Activated T-helper 2 cell treated with anti-CD3 and anti-CD28 coated beads, Interferon-gamma antibody, Interleukin-2, Interleukin-4, amounts not matched to agents 10 μg/mL and 5 μg/mL and 100 μg/mL, durations not matched to agents 14 hours and 24 hours and 36 hours (primary cell): ENCODE measurements at regions not wholly inside any gene's neighbourhood (a gene's known extent, or its start where the extent isn't known, plus 50 kb on each side); places are given as distances from the start of the nearest gene placed in this dataset.
"Not testable (repeated sequence)": the region's sequence is repeated elsewhere in the genome, so short reads cannot be mapped to it uniquely, and the experiment has no call there.

Source experiments
- DNase-seq: peaks from one replicate; pipeline ENCODE4 v3.0.0; 2021; ENCODE audit warnings: low spot score
- H3K27ac Mint-ChIP-seq: one replicate; pipeline ENCODE4 v1.8.0; 2021; ENCODE audit warnings: mixed read lengths
- H3K27me3 Mint-ChIP-seq: one replicate; pipeline ENCODE4 v1.8.0; 2021; ENCODE audit warnings: low read depth, mixed read lengths
- H3K36me3 Mint-ChIP-seq: one replicate; pipeline ENCODE4 v1.8.0; 2021; ENCODE audit warnings: low read depth, mixed read lengths
- H3K4me1 Mint-ChIP-seq: one replicate; pipeline ENCODE4 v1.8.0; 2021; ENCODE audit warnings: low read depth, mixed read lengths
- H3K4me3 Mint-ChIP-seq: one replicate; pipeline ENCODE4 v1.8.0; 2021; ENCODE audit warnings: low read depth, mild to moderate bottlenecking, moderate library complexity, mixed read lengths
- H3K9me3 Mint-ChIP-seq: one replicate; pipeline ENCODE4 v1.8.0; 2021; ENCODE audit warnings: mixed read lengths
- intact Hi-C: fragments of 100-400 bp; cut with micrococcal nuclease; formaldehyde crosslinking; loops from one replicate; pipeline ENCODE4 v1.15.1; 2023

- DNase-seq: no peak
- Mint-ChIP-seq H3K27me3 (no peaks in the 10 kb centered on the region), H3K4me3 (no peak overlapping the region), H3K36me3 (no peaks in the 10 kb centered on the region), H3K9me3 (no peaks in the 10 kb centered on the region), H3K27ac (no peak overlapping the region), H3K4me1 (no peaks in the 10 kb centered on the region)
- intact Hi-C loops: no loop called here
Observed at GRCh38 chr1:4075436-4076225, 175.6 kb upstream of the C1orf174 start.

- intact Hi-C loops: no loop called here
- H3K27ac Mint-ChIP-seq: no peak overlapping the region
- H3K36me3 Mint-ChIP-seq: no peaks in the 10 kb centered on the region
- no peaks in the 10 kb centered on the region for H3K4me1 Mint-ChIP-seq
- H3K9me3 Mint-ChIP-seq: no peaks in the 10 kb centered on the region
- no peak for DNase-seq
- no peaks in the 10 kb centered on the region for H3K27me3 Mint-ChIP-seq
- no peak overlapping the region for H3K4me3 Mint-ChIP-seq
Observed at GRCh38 chr1:4076346-4076745, 176.3 kb upstream of the C1orf174 start.

DNA sequence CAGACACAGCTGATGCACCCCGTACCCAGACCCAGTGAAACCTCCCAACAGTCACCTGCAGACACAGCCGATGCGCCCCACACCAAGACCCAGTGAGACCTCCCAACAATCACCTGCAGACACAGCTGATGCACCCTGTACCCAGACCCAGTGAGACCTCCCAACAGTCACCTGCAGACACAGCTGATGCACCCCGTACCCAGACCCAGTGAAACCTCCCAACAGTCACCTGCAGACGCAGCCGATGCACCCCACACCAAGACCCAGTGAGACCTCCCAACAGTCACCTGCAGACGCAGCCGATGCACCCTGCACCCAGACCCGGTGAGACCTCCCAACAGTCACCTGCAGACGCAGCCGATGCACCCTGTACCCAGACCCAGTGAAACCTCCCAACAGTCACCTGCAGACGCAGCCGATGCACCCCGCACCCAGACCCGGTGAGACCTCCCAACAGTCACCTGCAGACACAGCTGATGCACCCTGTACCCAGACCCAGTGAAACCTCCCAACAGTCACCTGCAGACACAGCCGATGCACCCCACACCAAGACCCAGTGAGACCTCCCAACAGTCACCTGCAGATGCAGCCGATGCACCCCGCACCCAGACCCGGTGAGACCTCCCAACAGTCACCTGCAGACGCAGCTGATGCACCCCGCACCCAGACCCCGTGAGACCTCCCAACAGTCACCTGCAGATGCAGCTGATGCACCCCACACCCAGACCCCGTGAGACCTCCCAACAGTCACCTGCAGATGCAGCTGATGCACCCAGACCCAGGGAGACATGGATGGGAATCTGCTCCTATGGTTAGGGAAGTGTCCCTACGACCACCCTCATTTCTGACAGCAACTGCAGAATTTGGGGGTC, 178.3 kb upstream of the C1orf174 start:
- H3K4me1 Mint-ChIP-seq, DNase-seq, H3K27me3 Mint-ChIP-seq, H3K36me3 Mint-ChIP-seq, H3K4me3 Mint-ChIP-seq, intact Hi-C loops, H3K27ac Mint-ChIP-seq, H3K9me3 Mint-ChIP-seq: not testable (repeated sequence)

GRCh38 chr1:4079815-4080214, 179.7 kb upstream of the C1orf174 start:
- Mint-ChIP-seq H3K9me3 (no peaks in the 10 kb centered on the region), H3K4me1 (no peaks in the 10 kb centered on the region), H3K27ac (no peak overlapping the region), H3K36me3 (no peaks in the 10 kb centered on the region), H3K4me3 (no peak overlapping the region), H3K27me3 (no peaks in the 10 kb centered on the region)
- intact Hi-C loops: no loop called here
- DNase-seq: no peak

DNA sequence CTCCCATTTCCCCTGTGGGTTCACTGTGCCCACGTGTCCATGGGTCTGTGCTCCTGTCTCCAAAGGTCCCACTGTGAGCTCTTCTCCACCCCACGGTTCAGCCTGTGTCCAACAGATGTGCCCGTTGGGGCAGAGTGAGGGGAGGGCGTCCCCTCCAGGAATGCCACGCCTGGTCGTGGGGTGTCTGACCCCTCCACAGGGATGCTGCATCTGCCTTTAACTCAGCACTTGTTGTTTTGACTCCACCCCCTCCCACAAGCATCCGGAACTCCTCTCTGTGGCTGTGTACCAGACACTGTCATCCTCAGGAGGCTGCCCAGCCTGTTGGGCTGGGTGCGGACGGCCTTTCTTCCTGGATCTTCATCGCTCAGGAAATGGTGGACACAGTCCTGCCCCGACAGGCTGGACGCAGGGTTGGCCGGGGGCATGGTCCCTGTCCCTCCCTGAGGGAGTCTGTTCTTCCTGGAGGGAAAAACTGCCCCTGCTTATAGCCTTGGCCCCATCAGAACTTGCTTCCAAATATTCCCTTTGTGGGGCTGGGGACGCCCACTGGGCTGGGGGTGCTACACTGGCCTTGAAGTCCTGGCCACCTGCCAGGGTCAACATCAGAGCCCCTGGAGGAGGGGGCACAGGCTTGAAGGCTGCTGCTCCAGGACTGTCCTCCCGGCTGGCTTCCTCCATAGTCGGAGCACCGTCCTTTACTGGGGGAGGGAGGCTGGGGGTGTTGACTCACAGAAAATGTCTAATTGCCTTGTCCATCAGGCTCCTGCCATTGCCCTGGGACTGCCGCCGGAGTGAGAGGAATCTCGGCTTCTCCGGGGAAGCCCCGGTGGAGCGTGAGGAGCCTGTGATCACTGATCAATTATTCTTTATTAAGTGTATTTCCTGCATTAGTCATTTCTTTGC, 182.0 kb upstream of the C1orf174 start:
- Mint-ChIP-seq H3K27me3 (no peaks in the 10 kb centered on the region), H3K4me1 (no peaks in the 10 kb centered on the region), H3K27ac (no peak overlapping the region), H3K4me3 (no peak overlapping the region), H3K9me3 (no peaks in the 10 kb centered on the region), H3K36me3 (no peaks in the 10 kb centered on the region)
- intact Hi-C loops: no loop called here
- no peak for DNase-seq

DNA sequence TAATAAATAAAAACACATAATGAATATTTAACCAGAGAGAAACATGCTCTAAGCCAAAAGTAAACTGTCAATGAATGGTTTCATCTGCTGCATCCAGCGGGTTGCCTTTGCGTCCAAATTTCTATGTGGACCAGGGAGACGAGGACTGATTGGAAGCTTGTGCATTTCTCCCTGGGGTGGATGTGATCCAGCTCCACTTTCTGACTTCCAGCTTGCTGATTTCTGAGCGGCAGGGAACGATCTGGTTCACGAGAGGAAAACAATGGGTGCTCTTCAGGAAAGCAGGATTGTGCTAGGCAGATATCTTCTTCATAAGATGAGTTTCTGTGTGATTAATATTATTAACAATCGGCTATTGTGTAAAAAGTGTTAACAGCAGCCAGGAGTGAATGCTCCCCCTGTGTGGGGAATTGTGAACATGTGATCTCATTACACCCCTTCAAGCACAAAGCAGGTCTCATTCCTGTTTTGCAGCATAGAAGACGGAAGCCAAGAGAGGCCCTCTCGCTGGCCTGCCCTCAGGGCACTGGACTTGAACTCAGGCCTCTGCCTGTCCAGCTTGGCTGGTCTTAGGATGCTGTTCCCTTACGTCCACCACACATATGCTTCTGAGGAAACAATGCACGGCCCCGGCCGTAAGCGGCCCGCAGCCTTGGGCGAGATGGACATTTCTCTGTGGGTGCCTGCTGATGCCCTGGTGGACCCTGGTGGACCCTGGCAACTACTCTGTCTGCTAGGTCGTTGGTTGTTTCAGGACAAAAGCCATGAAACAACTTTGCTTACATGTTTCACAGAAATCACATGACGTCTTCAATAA, 183.4 kb upstream of the C1orf174 start:
- Mint-ChIP-seq H3K9me3 (no peaks in the 10 kb centered on the region), H3K4me3 (no peak overlapping the region), H3K36me3 (no peaks in the 10 kb centered on the region), H3K27me3 (no peaks in the 10 kb centered on the region), H3K4me1 (no peaks in the 10 kb centered on the region), H3K27ac (no peak overlapping the region)
- no peak for DNase-seq
- intact Hi-C loops: no loop called here

- no peaks in the 10 kb centered on the region for H3K27me3 Mint-ChIP-seq
- intact Hi-C loops: no loop called here
- no peaks in the 10 kb centered on the region for H3K4me1 Mint-ChIP-seq
- no peaks in the 10 kb centered on the region for H3K36me3 Mint-ChIP-seq
- no peak overlapping the region for H3K27ac Mint-ChIP-seq
- H3K4me3 Mint-ChIP-seq: no peak overlapping the region
- no peak for DNase-seq
- H3K9me3 Mint-ChIP-seq: no peaks in the 10 kb centered on the region
Observed at GRCh38 chr1:4084048-4084431, 184.0 kb upstream of the C1orf174 start.

- Mint-ChIP-seq H3K36me3 (no peaks in the 10 kb centered on the region), H3K27me3 (no peaks in the 10 kb centered on the region), H3K4me3 (no peak overlapping the region), H3K4me1 (no peaks in the 10 kb centered on the region), H3K27ac (no peak overlapping the region), H3K9me3 (no peaks in the 10 kb centered on the region)
- intact Hi-C loops: no loop called here
- DNase-seq: no peak
Observed at GRCh38 chr1:4084446-4084845, 184.4 kb upstream of the C1orf174 start.

DNA sequence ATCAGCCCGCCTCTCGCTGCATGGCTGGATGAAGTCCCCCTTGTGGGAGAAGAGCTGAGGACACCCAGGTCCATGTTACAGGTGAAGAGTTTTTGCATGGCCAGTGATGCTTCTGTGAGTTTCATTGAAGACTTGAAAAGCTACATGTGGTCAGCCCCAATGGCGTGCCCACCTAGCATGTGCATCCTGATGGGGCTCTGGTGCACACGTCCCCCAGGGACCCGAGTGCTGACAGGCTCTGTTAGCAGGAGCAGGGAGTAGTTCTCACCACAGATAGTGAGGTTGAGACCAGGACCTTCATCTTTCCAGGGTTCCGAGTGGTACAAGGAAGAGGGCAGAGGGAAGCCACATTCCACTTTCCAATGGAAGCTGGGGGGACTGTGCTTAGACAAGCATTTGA, 184.8 kb upstream of the C1orf174 start:
- Mint-ChIP-seq H3K9me3 (no peaks in the 10 kb centered on the region), H3K27ac (no peak overlapping the region), H3K4me1 (no peaks in the 10 kb centered on the region)

GRCh38 chr1:4085546-4085945, 185.5 kb upstream of the C1orf174 start:
- intact Hi-C loops: no loop called here
- H3K9me3 Mint-ChIP-seq: no peaks in the 10 kb centered on the region

More for the DNA sequence above, 184.8 kb upstream of the C1orf174 start:
- no peaks in the 10 kb centered on the region for H3K36me3 Mint-ChIP-seq
- no peak overlapping the region for H3K4me3 Mint-ChIP-seq
- DNase-seq: no peak
- H3K27me3 Mint-ChIP-seq: no peaks in the 10 kb centered on the region
- intact Hi-C loops: no loop called here

GRCh38 chr1:4086085-4086850, 186.2 kb upstream of the C1orf174 start:
- no peaks in the 10 kb centered on the region for H3K9me3 Mint-ChIP-seq
- no peak overlapping the region for H3K4me3 Mint-ChIP-seq
- no peak for DNase-seq
- H3K27ac Mint-ChIP-seq: no peak overlapping the region
- no peaks in the 10 kb centered on the region for H3K36me3 Mint-ChIP-seq
- H3K4me1 Mint-ChIP-seq: no peaks in the 10 kb centered on the region
- no peaks in the 10 kb centered on the region for H3K27me3 Mint-ChIP-seq
- intact Hi-C loops: no loop called here

More at GRCh38 chr1:4085546-4085945, 185.5 kb upstream of the C1orf174 start:
- Mint-ChIP-seq H3K4me1 (no peaks in the 10 kb centered on the region), H3K27me3 (no peaks in the 10 kb centered on the region), H3K36me3 (no peaks in the 10 kb centered on the region), H3K4me3 (no peak overlapping the region), H3K27ac (no peak overlapping the region)
- DNase-seq: no peak
